ENCODE measurements at regions not wholly inside any gene's neighbourhood (a gene's known extent, or its start where the extent isn't known, plus 50 kb on each side); places are given as distances from the start of the nearest gene placed in this dataset.

DNA sequence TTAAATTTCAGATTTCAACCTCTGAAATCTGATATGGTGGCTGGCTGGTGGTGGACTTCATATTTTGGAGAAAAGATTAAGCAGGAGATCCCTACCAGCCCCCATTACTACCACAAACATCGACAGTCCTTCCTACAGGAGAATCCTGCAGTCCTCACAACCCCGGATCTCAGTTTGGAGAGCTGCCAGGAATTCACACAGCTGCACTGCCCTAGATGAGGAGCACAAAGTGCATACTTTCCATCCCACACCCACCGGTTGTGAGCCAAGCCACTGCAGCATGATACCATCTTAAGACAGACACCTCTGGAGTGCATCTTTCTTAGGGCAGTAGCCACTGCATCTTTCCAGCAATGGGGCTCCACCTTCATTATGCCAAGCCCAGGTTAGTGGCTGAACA is 185.5 kb upstream of the GPR149 start:
- TF ChIP-seq EZH2phosphoT487 (IDR thresholded peaks at IDR 0.05; ENCODE audit: borderline replicate concordance), result no peak
- TF ChIP-seq, protein P1, sequence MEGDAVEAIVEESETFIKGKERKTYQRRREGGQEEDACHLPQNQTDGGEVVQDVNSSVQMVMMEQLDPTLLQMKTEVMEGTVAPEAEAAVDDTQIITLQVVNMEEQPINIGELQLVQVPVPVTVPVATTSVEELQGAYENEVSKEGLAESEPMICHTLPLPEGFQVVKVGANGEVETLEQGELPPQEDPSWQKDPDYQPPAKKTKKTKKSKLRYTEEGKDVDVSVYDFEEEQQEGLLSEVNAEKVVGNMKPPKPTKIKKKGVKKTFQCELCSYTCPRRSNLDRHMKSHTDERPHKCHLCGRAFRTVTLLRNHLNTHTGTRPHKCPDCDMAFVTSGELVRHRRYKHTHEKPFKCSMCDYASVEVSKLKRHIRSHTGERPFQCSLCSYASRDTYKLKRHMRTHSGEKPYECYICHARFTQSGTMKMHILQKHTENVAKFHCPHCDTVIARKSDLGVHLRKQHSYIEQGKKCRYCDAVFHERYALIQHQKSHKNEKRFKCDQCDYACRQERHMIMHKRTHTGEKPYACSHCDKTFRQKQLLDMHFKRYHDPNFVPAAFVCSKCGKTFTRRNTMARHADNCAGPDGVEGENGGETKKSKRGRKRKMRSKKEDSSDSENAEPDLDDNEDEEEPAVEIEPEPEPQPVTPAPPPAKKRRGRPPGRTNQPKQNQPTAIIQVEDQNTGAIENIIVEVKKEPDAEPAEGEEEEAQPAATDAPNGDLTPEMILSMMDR (conservative IDR thresholded peaks at IDR 0.05; ENCODE audit: low read length), result no peak
